ENCODE measurements at regions not wholly inside any gene's neighbourhood (a gene's known extent, or its start where the extent isn't known, plus 50 kb on each side); places are given as distances from the start of the nearest gene placed in this dataset.
"Not testable (repeated sequence)": the region's sequence is repeated elsewhere in the genome, so short reads cannot be mapped to it uniquely, and the experiment has no call there.

- DNase-seq (ENCODE audit: low spot score), result no peak
Measured at GRCh38 chr5:110923971-110924370, 147.5 kb upstream of the TSLP start.

DNA sequence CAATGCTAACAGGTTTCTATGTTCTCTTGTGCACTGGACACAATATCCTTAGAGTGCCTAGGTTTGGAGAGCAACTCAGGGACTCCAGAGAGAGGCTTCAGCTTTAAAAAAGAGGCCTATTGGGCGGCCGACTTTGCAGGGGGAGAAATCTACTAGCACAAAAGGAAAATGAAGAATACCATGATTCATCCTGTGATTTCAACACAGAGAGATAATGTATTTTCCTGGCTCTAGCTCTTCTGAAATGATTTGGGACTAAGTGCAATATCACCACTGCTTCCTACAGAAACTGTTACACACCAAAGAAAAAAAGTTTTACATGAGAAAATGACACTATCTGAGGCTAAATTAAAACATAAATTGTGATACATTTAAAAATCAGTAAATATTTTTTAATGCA lies 146.1 kb upstream of the TSLP start:
- DNase-seq (ENCODE audit: low spot score), result no peak

DNA sequence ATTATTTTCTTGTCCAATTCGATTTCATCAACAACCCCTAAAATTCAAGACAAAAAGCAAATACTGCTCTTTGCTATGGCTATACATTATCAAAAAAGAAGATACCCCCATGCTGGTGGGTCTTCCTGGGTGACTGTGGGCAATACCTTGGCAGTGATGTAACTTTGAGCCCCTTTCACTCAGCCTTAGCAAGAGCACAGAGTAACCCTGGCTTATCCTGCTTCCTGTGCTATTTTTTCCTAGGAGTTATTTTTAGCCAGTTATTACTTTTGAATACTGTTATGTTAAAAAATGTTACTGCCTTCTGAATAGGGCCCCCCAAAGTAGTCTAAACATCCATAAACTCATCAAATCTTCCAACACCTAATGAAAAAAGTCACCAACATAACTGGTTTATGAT lies 145.6 kb upstream of the TSLP start:
- DNase-seq (ENCODE audit: low spot score), result no peak

- no peak for DNase-seq (ENCODE audit: low spot score)
Measured at GRCh38 chr5:110932755-110933488, 138.6 kb upstream of the TSLP start.

GRCh38 chr5:110940136-110940535 lies 131.4 kb upstream of the TSLP start:
- no peak for DNase-seq (ENCODE audit: low spot score)

GRCh38 chr5:110945874-110946436 lies 125.6 kb upstream of the TSLP start:
- no peak for DNase-seq (ENCODE audit: low spot score)

- DNase-seq (ENCODE audit: low spot score), result no peak
Measured at GRCh38 chr5:110951373-110951791, 120.1 kb upstream of the TSLP start.

DNA sequence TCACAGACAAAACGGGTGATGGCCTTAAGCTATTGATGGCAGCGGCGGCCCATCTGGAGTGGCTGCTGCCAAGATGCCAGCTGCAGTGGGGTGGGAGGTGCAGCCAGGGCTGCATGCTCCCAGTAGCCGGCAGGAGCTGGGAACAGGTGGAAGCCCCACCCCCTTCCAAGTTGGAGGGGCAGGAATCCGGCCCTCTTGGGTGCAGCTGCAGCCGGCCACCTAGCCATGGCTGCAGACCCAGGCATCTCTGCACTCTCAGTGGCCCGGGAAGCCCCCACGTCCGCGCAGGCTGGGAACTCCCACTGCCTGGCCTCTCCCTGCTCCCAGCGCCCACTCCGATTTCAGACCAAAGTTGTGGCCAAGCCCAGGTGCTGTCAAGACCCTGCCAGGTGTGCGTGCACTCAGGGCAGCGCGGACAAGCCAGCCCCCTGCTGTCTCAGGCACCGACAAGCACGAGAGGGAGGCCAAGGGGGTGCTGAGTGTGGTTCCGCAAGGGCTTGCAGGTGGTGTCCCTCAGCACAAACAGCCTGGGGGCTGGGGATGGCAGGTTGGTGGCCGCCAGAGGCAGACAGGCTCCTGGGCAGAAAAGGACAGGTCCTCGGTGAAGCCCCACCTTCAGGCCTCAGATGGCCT lies 115.1 kb upstream of the TSLP start:
- DNase-seq (ENCODE audit: low spot score), result no peak

- no peak for DNase-seq (ENCODE audit: low spot score)
Measured at GRCh38 chr5:110956913-110957813, 114.3 kb upstream of the TSLP start.

DNA sequence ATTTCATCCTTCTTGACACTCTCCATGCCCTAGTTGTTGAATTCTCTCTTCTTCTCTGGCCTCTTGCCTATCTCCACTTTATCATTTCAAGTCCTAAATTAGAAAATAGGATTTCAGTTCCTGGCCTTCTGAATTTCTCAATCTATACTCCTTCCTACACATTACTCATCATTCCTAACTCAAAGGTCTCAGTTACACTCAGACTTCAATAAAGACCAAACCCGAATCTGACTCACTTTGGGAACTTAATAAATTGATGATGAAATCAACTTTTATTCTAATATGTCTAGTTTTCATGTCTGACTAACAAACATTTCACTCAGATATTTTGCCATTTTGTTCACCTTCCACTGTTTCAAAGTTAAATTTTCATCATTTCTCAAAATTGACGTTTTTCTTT lies 113.6 kb upstream of the TSLP start:
- no peak for DNase-seq (ENCODE audit: low spot score)

DNA sequence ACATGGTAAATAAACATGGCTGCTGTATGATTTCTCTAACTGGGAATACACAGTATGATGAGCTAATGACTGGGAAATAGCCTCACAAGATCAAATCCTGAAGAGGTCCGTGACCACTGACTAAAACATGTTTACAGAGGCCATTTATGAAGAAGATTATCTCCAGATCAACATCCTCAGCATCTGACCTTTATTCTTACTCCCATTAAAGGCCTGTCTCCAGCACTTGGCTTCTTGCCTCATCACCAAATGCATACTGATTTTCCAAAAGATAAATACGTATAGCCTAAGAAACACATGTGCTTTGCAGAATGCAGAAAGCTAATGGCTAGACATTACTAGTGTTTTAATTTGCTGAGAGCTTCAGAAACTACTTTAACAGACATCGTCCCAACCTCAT lies 108.0 kb upstream of the TSLP start:
- DNase-seq (ENCODE audit: low spot score), result no peak

DNA sequence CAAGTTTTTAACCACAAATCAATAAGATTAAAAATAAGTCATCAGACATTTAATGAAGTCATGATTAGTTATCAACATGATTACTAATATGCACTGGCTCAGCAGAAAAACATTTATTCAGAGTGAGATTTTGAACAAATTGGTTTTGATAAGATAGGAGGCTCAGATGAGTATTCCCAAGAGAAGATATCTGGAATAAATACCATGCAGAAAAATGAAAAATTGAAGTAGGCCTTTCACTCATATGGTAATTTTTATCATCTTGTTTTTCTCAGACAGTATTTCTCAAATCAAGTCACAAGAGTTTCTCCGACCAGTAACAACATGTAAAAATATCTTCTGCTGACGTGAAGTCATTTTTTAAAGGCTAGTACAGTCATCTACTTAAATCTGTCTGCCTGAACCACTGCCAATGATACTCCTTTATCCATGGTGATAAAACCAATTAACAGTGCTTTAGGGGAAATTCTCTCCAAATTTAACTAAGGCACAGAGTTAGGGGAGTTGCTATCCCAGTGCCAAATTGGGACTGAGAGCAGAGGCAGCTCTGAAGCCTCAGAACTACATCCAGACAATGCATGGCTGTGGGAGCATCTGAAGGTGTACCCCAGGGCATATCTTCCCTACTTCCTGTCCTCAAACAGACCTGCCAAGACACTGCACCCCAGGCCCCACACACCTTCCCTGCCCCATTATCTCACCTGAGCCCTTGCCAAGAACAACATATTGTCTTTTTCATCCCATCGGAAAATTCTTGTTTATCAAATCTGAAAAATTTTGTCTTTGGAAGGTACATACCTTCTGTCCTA lies 105.5 kb upstream of the TSLP start:
- DNase-seq (ENCODE audit: low spot score), result no peak

DNA sequence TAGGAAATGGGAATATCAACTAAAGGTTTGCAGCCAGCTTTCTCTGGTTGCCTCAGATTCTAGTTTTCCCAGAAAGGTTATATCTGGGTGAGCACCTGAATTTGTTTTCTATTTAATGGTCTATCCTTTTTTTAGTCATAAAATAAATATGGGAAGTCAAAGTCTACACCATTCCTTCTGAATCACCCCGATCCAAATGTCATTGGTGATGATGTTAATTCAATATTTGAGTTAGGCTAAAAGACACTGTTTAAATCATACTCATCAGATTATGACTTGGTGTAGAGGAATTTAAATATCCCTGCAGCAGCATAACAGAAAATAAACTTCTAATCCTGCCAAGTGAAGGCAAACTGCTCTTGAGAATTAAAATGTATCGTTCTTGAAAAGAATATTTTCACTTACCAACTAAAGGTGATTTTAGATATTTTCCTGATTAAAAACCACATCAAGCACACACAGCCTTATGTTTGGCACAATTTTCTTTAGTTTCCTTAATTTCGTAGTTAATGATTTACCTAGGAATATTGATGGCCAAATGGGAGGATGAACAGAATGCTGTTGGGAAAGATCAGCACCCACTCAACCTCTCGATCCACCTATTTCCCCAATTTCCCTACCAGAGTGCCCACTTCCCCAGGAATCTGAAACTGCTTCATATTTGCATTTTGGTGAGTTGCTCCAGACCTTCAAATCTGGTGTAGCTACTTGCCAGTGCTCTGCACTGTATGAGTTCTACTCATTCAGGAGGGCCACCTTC lies 103.1 kb upstream of the TSLP start:
- DNase-seq (ENCODE audit: low spot score), result no peak

DNA sequence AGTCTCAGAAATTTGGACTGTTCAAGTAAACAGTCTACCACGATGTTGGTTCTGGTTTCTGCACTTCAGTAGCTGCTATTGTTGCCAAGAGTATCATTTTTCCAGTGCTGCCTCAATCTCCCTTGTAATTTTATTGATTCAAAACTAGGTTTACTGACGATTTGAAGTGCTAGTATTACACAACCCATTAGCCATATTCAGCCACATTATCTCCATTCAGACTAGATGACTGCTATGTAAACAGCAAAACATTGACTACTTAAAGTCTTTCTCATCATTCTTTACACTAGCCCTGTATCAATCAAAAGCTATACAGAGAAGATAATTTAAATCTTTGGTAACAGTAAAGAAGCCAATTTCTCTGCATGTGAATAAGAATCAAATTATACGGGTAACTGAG lies 102.0 kb upstream of the TSLP start:
- no peak for DNase-seq (ENCODE audit: low spot score)

GRCh38 chr5:110973510-110973909 lies 98.0 kb upstream of the TSLP start:
- DNase-seq (ENCODE audit: low spot score), result no peak

DNA sequence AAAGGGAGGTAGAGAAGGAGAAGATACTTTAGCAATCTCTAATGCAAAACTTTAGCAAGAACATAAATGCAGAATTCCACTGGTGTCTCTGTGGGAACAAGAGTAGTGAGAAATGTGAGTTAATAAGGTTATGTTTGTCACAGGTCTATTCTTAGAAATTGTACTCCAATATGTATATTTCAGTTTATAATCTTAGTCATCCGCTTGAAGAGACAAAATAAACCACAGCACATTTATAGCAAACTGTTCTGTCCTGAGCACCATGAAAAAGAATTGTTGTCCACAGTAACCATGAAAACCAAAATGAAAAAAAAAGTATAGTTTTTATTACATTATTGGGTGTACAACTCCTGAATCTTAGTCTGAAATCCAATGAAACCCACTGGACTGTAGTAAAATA lies 93.6 kb upstream of the TSLP start:
- no peak for DNase-seq (ENCODE audit: low spot score)

DNA sequence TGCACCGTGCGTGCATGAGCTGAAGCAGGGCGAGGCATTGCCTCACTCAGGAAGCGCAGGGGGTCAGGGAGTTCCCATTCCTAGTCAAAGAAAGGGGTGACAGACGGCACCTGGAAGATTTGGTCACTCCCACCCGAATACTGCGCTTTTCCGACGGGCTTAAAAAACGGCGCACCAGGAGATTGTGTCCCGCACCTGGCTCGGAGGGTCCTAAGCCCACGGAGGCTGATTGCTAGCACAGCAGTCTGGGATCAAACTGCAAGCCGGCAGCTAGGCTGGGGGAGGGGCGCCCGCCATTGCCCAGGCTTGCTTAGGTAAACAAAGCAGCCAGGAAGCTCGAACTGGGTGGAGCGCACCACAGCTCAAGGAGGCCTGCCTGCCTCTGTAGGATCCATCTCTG lies 85.6 kb upstream of the TSLP start:
- not testable (repeated sequence) for DNase-seq (ENCODE audit: low spot score)

DNA sequence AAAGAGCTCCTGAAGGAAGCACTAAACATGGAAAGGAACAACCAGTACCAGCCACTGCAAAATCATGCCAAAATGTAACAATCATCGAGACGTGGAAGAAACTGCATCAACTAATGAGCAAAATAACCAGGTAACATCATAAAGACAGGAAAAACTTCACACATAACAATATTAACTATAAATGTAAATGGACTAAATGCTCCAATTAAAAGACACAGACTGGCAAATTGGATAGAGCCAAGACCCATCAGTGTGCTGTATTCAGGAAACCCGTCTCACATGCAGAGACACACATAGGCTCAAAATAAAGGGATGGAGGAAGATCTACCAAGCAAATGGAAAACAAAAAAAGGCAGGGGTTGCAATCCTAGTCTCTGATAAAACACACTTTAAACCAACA lies 83.9 kb upstream of the TSLP start:
- DNase-seq (ENCODE audit: low spot score), result not testable (repeated sequence)

GRCh38 chr5:110996742-110997141 lies 74.8 kb upstream of the TSLP start:
- no peak for DNase-seq (ENCODE audit: low spot score)

DNA sequence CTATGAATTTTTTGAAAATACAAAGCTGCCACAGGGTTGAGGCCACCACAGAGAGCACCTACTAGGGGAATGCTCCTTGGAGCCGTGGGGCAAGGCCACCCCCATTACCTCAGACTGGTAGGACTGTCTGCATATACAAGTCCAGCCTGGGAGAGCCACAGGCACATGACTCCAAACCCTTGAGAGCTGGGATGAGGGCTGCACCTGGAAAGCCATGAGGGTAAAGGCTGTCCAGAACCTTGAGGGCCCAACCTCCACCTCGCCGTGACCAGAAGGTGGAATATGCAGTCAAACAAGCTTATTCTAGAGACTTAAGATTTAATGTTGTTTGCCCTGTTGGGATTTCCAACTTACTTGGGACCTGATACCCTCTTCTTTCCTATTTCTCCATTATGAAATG lies 69.5 kb upstream of the TSLP start:
- no peak for DNase-seq (ENCODE audit: low spot score)

DNA sequence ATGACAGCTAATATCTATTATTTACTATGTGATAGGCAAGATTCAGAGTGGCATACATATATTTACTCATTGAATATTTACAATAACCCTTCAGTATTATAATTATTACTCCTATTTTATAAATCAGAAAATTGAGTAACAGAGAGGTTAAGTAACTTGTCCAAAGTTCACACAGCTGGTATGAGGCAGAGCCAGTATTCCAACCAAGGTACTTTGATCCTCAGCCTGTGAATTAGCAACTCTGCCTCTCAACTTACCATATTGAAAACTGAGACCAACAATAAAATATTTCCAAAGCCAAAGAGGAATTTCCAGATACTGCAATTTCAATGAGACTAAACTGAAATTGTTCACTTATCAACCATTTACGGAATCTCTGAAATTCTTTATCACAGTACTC lies 67.9 kb upstream of the TSLP start:
- DNase-seq (ENCODE audit: low spot score), result no peak

Measured in LoVo (cell line).